Activated CD8-positive, alpha-beta T cell treated with anti-CD3 and anti-CD28 coated beads, Interleukin-2, amount 10 ng/mL, durations not matched to agents 7 days and 5 days (primary cell): ENCODE measurements at regions not wholly inside any gene's neighbourhood (a gene's known extent, or its start where the extent isn't known, plus 50 kb on each side); places are given as distances from the start of the nearest gene placed in this dataset.

ENCODE experiments used
- ATAC-seq: fragments of 150-1000 bp; cut with Tn5 transposase; one replicate; pipeline ENCODE4 v1.10.0; 2021; ENCODE audit warnings: moderate library complexity
- CTCF ChIA-PET: fragments of 350-600 bp; sonication (Branson Sonifier 250); formaldehyde crosslinking; loops from one replicate; lab custom pipeline; 2021; ENCODE audit warnings: antibody characterized with exemption; lab: Charles Lee
- POLR2A ChIA-PET: fragments of 350-600 bp; sonication (Branson Sonifier 250); formaldehyde crosslinking; loops from one replicate; lab custom pipeline; 2021; ENCODE audit warnings: antibody characterized with exemption; lab: Charles Lee
- DNase-seq: peaks from one replicate; pipeline ENCODE4 v3.0.0-alpha.2; 2020
- H3K27ac Mint-ChIP-seq: one replicate; pipeline ENCODE4 v1.8.0; 2021; ENCODE audit warnings: mild to moderate bottlenecking, mixed read lengths
- H3K27me3 Mint-ChIP-seq: one replicate; pipeline ENCODE4 v1.8.0; 2021; ENCODE audit warnings: low read depth, mixed read lengths
- H3K36me3 Mint-ChIP-seq: one replicate; pipeline ENCODE4 v1.8.0; 2021; ENCODE audit warnings: low read depth, mixed read lengths
- H3K4me1 Mint-ChIP-seq: one replicate; pipeline ENCODE4 v1.8.0; 2021; ENCODE audit warnings: low read depth, mixed read lengths
- H3K4me3 Mint-ChIP-seq: one replicate; pipeline ENCODE4 v1.8.0; 2021; ENCODE audit warnings: mild to moderate bottlenecking, mixed read lengths
- H3K9me3 Mint-ChIP-seq: one replicate; pipeline ENCODE4 v1.8.0; 2022; ENCODE audit warnings: mixed read lengths; ENCODE audit not compliant: insufficient read depth

- H3K27ac Mint-ChIP-seq, result no peak overlapping the region
- H3K27me3 Mint-ChIP-seq, result peaks cover 9% of the 10 kb centered on the region
- ChIA-PET POLR2A (no interaction called here), CTCF (interaction anchor here (1.1 kb wide), 1 partner anchor 9 kb away, joined by 3 read pairs; no protein-coding TSS in a partner anchor)
- H3K9me3 Mint-ChIP-seq, result no peaks in the 10 kb centered on the region
- H3K4me3 Mint-ChIP-seq, result no peak overlapping the region
- no peaks in the 10 kb centered on the region for H3K4me1 Mint-ChIP-seq
- ATAC-seq, result no peak
- no peak for DNase-seq
- no peaks in the 10 kb centered on the region for H3K36me3 Mint-ChIP-seq
Measured at GRCh38 chr3:115494826-115495225, 128.5 kb upstream of the GAP43 start.

DNA sequence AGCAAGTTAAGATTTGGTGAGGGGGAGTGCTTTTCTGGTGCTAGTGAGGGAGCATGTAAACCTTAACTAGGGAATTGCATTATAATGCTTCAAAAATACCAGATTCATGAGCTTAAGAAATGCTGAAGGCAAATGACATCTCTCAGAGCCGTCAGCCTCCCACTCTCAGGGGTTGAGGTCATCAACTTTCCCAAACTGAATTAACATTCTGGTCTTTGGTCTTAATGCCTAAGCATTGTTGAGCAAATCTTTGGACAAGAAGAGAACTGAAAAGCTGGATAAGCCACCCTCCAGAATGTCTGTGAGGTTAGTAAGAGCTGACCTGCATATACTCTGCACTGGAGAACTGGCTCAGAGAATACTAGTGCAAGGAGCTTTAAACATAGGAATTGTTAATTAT is 124.9 kb upstream of the GAP43 start:
- Mint-ChIP-seq H3K27me3 (peaks cover 9% of the 10 kb centered on the region), H3K9me3 (no peaks in the 10 kb centered on the region), H3K36me3 (no peaks in the 10 kb centered on the region), H3K27ac (no peak overlapping the region), H3K4me1 (no peaks in the 10 kb centered on the region), H3K4me3 (no peak overlapping the region)
- DNase-seq (no peak), ATAC-seq (no peak)
- ChIA-PET POLR2A (no interaction called here), CTCF (interaction anchor here (0.7 to 0.8 kb wide), 2 partner anchors 33 to 47 kb away, joined by 3 read pairs; no protein-coding TSS in a partner anchor)

- ChIA-PET CTCF (interaction anchor here (0.7 to 0.8 kb wide), 2 partner anchors 33 to 47 kb away, joined by 3 read pairs; no protein-coding TSS in a partner anchor), POLR2A (no interaction called here)
- H3K36me3 Mint-ChIP-seq, result no peaks in the 10 kb centered on the region
- no peak overlapping the region for H3K4me3 Mint-ChIP-seq
- H3K27ac Mint-ChIP-seq, result no peak overlapping the region
- H3K27me3 Mint-ChIP-seq, result peaks cover 6% of the 10 kb centered on the region
- DNase-seq (no peak), ATAC-seq (no peak)
- no peaks in the 10 kb centered on the region for H3K9me3 Mint-ChIP-seq
- H3K4me1 Mint-ChIP-seq, result no peaks in the 10 kb centered on the region
Measured at GRCh38 chr3:115498898-115499297, 124.4 kb upstream of the GAP43 start.

GRCh38 chr3:115499666-115500065 is 123.6 kb upstream of the GAP43 start:
- H3K27ac Mint-ChIP-seq, result no peak overlapping the region
- DNase-seq (no peak), ATAC-seq (no peak)
- no peak overlapping the region for H3K4me3 Mint-ChIP-seq
- ChIA-PET CTCF (no interaction called here), POLR2A (no interaction called here)
- H3K4me1 Mint-ChIP-seq, result no peaks in the 10 kb centered on the region
- peaks cover 4% of the 10 kb centered on the region for H3K27me3 Mint-ChIP-seq
- H3K9me3 Mint-ChIP-seq, result no peaks in the 10 kb centered on the region
- H3K36me3 Mint-ChIP-seq, result no peaks in the 10 kb centered on the region

- Mint-ChIP-seq H3K36me3 (no peaks in the 10 kb centered on the region), H3K4me1 (no peaks in the 10 kb centered on the region), H3K27ac (no peak overlapping the region), H3K4me3 (no peak overlapping the region), H3K9me3 (no peaks in the 10 kb centered on the region), H3K27me3 (peaks cover 7% of the 10 kb centered on the region)
- ChIA-PET POLR2A (no interaction called here), CTCF (no interaction called here)
- DNase-seq (no peak), ATAC-seq (no peak)
Measured at GRCh38 chr3:115500795-115501194, 122.5 kb upstream of the GAP43 start.

GRCh38 chr3:115502128-115502527 is 121.2 kb upstream of the GAP43 start:
- Mint-ChIP-seq H3K4me3 (no peak overlapping the region), H3K36me3 (no peaks in the 10 kb centered on the region), H3K9me3 (no peaks in the 10 kb centered on the region), H3K27me3 (peaks cover 11% of the 10 kb centered on the region), H3K27ac (no peak overlapping the region), H3K4me1 (no peaks in the 10 kb centered on the region)
- POLR2A ChIA-PET, result no interaction called here
- DNase-seq, result no peak
- ATAC-seq, result no peak
- CTCF ChIA-PET, result no interaction called here

GRCh38 chr3:115503394-115503793 is 119.9 kb upstream of the GAP43 start:
- ATAC-seq (no peak), DNase-seq (no peak)
- Mint-ChIP-seq H3K27ac (no peak overlapping the region), H3K36me3 (no peaks in the 10 kb centered on the region), H3K27me3 (peaks cover 14% of the 10 kb centered on the region), H3K4me1 (no peaks in the 10 kb centered on the region), H3K9me3 (no peaks in the 10 kb centered on the region), H3K4me3 (no peak overlapping the region)
- CTCF ChIA-PET, result no interaction called here
- POLR2A ChIA-PET, result no interaction called here

DNA sequence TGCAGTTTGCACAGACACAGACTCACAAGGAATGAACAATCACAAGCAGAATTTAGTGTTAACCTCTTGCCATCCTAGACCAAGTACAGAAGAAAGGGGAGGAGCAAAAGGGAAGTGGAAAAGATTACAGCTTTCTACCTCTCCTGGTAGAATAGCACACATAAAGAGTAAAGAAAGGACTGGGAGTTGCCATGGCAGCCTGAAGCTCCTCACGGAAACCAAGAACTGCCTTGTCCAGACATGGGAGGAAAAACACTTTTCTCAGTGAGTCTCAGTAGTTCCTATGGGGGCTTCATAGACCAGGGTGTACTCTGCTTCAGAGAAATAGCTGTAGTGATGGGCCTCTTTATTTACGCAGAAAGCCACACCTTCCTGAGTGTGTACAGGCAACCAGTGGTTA is 114.7 kb upstream of the GAP43 start:
- no peak overlapping the region for H3K4me3 Mint-ChIP-seq
- no peaks in the 10 kb centered on the region for H3K9me3 Mint-ChIP-seq
- peaks cover 46% of the 10 kb centered on the region for H3K27me3 Mint-ChIP-seq
- ChIA-PET CTCF (no interaction called here), POLR2A (no interaction called here)
- no peak overlapping the region for H3K27ac Mint-ChIP-seq
- DNase-seq, result no peak
- H3K4me1 Mint-ChIP-seq, result peaks cover 15% of the 10 kb centered on the region
- H3K36me3 Mint-ChIP-seq, result no peaks in the 10 kb centered on the region
- ATAC-seq, result no peak

DNA sequence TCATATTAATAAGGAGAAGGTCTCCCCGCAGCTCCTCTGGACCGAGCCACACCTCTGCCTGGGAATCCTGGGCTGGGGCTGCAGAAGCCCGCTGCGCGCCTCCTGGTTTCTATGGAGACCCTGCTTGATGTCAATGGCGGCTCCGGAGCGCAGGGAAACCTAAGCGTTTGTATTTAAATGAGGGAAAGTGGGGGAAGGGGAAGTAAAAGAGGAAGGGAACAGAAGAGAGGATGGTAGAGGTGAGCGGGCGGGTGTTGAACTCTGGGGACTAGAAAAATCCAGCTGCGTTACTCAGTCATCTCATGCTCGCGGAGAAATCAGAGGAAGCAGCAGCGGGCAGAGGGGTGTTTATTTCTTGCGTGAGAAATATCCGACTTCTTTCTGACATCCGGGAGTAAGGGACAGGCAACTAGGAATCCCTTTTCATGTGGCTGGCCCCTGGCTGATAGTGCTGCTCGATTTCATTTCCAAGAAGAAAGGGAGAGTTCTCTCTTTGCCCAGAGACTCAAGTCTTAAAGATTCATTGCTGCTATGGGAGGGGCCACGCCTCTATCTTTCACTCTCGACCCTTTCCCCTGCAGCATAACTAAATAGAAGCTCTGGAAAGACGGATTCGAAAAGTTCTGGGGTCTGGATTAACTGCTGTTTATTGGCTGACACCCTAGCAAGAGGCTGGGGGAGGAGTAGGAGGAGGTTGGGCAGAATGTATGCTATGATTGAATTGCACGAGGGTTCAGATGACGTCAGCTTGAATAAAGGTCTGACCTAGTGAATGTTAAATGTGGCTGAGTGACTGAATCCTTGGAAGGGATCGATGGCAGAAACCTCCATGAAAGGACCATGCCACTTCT is 110.5 kb upstream of the GAP43 start:
- no peaks in the 10 kb centered on the region for H3K9me3 Mint-ChIP-seq
- no peak overlapping the region for H3K27ac Mint-ChIP-seq
- POLR2A ChIA-PET, result no interaction called here
- peaks cover 16% of the 10 kb centered on the region for H3K4me1 Mint-ChIP-seq
- CTCF ChIA-PET, result no interaction called here
- ATAC-seq, result peak; percentile 55
- H3K36me3 Mint-ChIP-seq, result no peaks in the 10 kb centered on the region
- peak overlapping the region; percentile 75 for H3K4me3 Mint-ChIP-seq
- DNase-seq, result peak; percentile 24
- peaks cover 43% of the 10 kb centered on the region for H3K27me3 Mint-ChIP-seq

DNA sequence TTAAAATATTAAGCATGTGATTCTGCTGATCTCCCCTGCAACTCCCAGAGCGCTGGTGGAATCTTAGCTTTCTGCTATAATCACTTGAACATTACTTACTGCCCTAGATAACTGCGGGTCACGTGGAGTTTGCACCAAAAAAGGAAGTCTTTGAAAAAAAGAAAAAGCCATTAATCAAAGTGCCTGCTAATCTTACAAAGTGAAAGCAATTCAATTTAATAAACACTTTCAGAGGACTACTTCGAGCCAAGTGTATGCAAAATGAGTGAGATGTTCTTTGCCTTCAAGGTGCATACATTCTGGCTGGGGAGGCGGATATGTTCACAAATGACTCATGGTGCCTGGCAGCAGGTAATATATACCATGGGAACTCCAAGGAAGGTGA is 109.9 kb upstream of the GAP43 start:
- DNase-seq (no peak), ATAC-seq (peak; percentile 39)
- H3K4me1 Mint-ChIP-seq, result peaks cover 16% of the 10 kb centered on the region
- H3K9me3 Mint-ChIP-seq, result no peaks in the 10 kb centered on the region
- peaks cover 39% of the 10 kb centered on the region for H3K27me3 Mint-ChIP-seq
- no peak overlapping the region for H3K27ac Mint-ChIP-seq
- no peaks in the 10 kb centered on the region for H3K36me3 Mint-ChIP-seq
- ChIA-PET CTCF (no interaction called here), POLR2A (no interaction called here)
- peak overlapping the region; percentile 75 for H3K4me3 Mint-ChIP-seq

DNA sequence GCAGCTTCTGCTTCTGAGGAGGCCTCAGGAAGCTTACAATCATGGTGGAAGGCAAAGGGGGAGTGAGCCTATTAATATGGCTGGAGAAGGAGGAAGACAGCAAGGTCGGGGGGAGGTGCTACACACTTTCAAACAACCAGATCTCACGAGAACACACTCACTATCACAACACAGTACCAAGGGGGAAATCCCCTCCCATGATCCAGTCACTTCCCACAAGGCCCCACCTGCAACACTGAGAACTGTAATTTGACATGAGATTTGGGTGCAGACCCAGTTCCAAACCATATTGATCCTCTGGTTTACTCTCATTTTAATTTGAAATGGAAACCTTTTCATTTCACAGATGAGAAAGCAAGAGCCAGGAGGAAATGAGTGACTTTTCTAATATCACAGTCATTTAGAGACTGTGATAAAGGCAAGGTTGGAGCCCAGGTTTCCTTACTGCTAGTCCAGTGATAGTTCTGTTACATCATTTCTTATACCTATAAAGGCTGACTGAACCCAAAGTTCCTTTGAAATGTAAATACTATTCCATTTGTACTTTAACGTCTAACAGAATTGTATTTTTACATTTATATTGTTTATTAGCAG is 105.8 kb upstream of the GAP43 start:
- CTCF ChIA-PET, result no interaction called here
- ATAC-seq (no peak), DNase-seq (no peak)
- H3K4me3 Mint-ChIP-seq, result no peak overlapping the region
- no peaks in the 10 kb centered on the region for H3K9me3 Mint-ChIP-seq
- no peaks in the 10 kb centered on the region for H3K36me3 Mint-ChIP-seq
- no peak overlapping the region for H3K27ac Mint-ChIP-seq
- H3K4me1 Mint-ChIP-seq, result peaks cover 19% of the 10 kb centered on the region
- peaks cover 11% of the 10 kb centered on the region for H3K27me3 Mint-ChIP-seq
- POLR2A ChIA-PET, result no interaction called here

DNA sequence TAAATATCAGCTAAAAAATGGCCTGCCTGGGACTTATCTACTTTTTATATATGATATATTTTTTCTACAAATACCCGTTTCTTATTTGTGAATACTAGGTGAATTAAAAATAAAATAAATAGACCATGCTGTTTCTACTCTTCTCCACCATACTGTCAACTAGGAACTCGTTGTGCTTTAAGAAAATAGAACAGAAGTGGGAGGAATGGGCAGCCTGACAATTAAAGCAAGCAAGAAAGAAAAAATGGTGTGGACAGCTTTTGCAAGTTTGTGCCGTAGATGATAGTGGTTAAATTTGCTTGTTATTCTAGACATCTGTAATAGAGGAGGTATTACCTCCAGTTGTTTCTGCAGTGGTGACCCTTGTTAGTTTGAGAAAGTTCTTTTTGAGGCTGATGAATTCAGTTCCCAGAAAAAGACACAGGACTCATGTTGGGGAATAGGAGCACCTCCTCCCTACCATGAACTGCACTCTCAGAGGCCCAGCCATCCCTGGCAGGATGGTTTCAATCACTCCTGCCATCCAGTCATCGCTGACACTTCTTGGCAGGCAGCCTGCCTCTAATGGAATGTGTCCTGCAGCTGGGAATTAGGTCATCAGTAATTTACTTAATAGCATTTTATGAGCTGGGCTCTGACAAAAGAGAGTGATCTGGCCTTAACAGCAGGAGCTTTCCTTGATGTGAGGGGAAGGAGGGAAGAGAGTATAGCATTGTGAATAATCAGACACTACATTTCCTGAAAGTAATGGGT is 105.0 kb upstream of the GAP43 start:
- CTCF ChIA-PET, result no interaction called here
- Mint-ChIP-seq H3K27me3 (peaks cover 9% of the 10 kb centered on the region), H3K27ac (no peak overlapping the region), H3K36me3 (no peaks in the 10 kb centered on the region), H3K4me3 (no peak overlapping the region), H3K4me1 (peaks cover 12% of the 10 kb centered on the region), H3K9me3 (no peaks in the 10 kb centered on the region)
- POLR2A ChIA-PET, result no interaction called here
- DNase-seq, result no peak
- ATAC-seq, result no peak
